SK-N-SH (cell line): ENCODE measurements at regions not wholly inside any gene's neighbourhood (a gene's known extent, or its start where the extent isn't known, plus 50 kb on each side); places are given as distances from the start of the nearest gene placed in this dataset.

ENCODE experiments used
- SMC3 ChIP-seq: IDR thresholded peaks from 2 replicates; pipeline ENCODE4 v1.6.1; 2012; ENCODE audit warnings: low read depth, low read length, improper control_type of control experiment
- TF ChIP-seq, protein P1 (sequence below): fragments of 150-350 bp; IDR thresholded peaks from 2 replicates; pipeline ENCODE4 v1.6.1; 2017; ENCODE audit warnings: antibody characterized with exemption, low read length, low read depth, borderline replicate concordance

DNA sequence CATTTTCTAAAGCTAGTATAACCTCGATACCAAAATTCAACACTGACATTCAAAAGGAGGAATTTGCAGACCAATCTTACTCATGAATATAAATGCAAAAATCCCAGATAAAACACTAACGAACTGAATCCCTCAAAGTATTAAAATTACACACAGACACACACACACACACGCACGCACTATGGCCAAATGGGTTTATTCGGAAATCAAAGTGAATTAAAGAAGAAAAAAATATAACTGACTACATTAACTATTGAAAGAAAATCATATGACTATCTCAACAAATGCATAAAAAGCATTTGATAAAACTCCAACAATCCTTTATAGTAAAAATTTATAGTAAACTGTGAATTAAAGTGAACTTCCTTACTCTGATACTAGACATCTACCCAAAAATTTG, 97.9 kb upstream of the HNRNPA3 start:
- TF ChIP-seq, protein P1, sequence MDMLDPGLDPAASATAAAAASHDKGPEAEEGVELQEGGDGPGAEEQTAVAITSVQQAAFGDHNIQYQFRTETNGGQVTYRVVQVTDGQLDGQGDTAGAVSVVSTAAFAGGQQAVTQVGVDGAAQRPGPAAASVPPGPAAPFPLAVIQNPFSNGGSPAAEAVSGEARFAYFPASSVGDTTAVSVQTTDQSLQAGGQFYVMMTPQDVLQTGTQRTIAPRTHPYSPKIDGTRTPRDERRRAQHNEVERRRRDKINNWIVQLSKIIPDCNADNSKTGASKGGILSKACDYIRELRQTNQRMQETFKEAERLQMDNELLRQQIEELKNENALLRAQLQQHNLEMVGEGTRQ, result no peak
- no peak for TF ChIP-seq SMC3
